ENCODE measurements at regions not wholly inside any gene's neighbourhood (a gene's known extent, or its start where the extent isn't known, plus 50 kb on each side); places are given as distances from the start of the nearest gene placed in this dataset.
"Not testable (repeated sequence)": the region's sequence is repeated elsewhere in the genome, so short reads cannot be mapped to it uniquely, and the experiment has no call there.

GRCh38 chr4:147289181-147289580 is 191.7 kb upstream of the EDNRA start:
- no peak for TF ChIP-seq CTCF (IDR thresholded peaks at IDR 0.05; ENCODE audit: poor library complexity)
- TF ChIP-seq EZH2phosphoT487 (IDR thresholded peaks at IDR 0.05; ENCODE audit: low read depth, severe bottlenecking, unreplicated experiment) = no peak
- no peak for TF ChIP-seq EZH2 (IDR thresholded peaks at IDR 0.05; ENCODE audit: borderline replicate concordance)
- Histone ChIP-seq H3K4me2 (no peak overlapping the region), H3K9me2 (replicated peaks; ENCODE audit: insufficient read depth) (no peaks in the 10 kb centered on the region), H3K36me3 (replicated peaks; ENCODE audit: insufficient read depth, low read depth) (no peaks in the 10 kb centered on the region), H3K27me3 (no peaks in the 10 kb centered on the region), H2AFZ (no peak overlapping the region), H3K27ac (no peak overlapping the region), H3K4me1 (ENCODE audit: insufficient read depth) (peaks cover 4% of the 10 kb centered on the region), H4K20me1 (ENCODE audit: insufficient read depth, poor library complexity, severe bottlenecking) (no peaks in the 10 kb centered on the region), H3K79me2 (no peaks in the 10 kb centered on the region), H3K9me3 (ENCODE audit: low read depth) (no peaks in the 10 kb centered on the region), H3K4me3 (no peak overlapping the region)
- WGBS (ENCODE audit: low lambda C conversion rate, missing lambda C conversion rate) = 98% methylated on average over 5 of the region's 5 CpGs
- DNase-seq (ENCODE audit: low spot score) = no peak

GRCh38 chr4:147292604-147293313 is 188.1 kb upstream of the EDNRA start:
- H3K79me2 ChIP-seq; H3K27me3 ChIP-seq; H3K9me2 ChIP-seq (replicated peaks; ENCODE audit: insufficient read depth); H2AFZ ChIP-seq; H3K9me3 ChIP-seq (ENCODE audit: low read depth); H3K4me2 ChIP-seq; H3K4me1 ChIP-seq (ENCODE audit: insufficient read depth); H4K20me1 ChIP-seq (ENCODE audit: insufficient read depth, poor library complexity, severe bottlenecking); H3K4me3 ChIP-seq; H3K36me3 ChIP-seq (replicated peaks; ENCODE audit: insufficient read depth, low read depth): not testable (repeated sequence)
- peak overlapping the region; percentile 23 for H3K27ac ChIP-seq
- peak; percentile 56 for DNase-seq (ENCODE audit: low spot score)
- WGBS (ENCODE audit: low lambda C conversion rate, missing lambda C conversion rate) = 75% methylated on average over 10 of the region's 10 CpGs

GRCh38 chr4:147293314-147293677 is 187.6 kb upstream of the EDNRA start:
- H3K4me2 ChIP-seq; DNase-seq (ENCODE audit: low spot score); H3K27me3 ChIP-seq; H3K27ac ChIP-seq; H3K79me2 ChIP-seq; H3K9me2 ChIP-seq (replicated peaks; ENCODE audit: insufficient read depth); H3K4me1 ChIP-seq (ENCODE audit: insufficient read depth); H3K4me3 ChIP-seq; H4K20me1 ChIP-seq (ENCODE audit: insufficient read depth, poor library complexity, severe bottlenecking); H3K9me3 ChIP-seq (ENCODE audit: low read depth); H2AFZ ChIP-seq; H3K36me3 ChIP-seq (replicated peaks; ENCODE audit: insufficient read depth, low read depth): not testable (repeated sequence)
- 83% methylated on average over 6 of the region's 6 CpGs for WGBS (ENCODE audit: low lambda C conversion rate, missing lambda C conversion rate)

GRCh38 chr4:147299205-147299604 is 181.7 kb upstream of the EDNRA start:
- DNase-seq (ENCODE audit: low spot score) = no peak
- 68% methylated on average over 1 of the region's 1 CpG for WGBS (ENCODE audit: low lambda C conversion rate, missing lambda C conversion rate)
- no peak overlapping the region for H3K4me2 ChIP-seq
- H3K9me2 ChIP-seq (replicated peaks; ENCODE audit: insufficient read depth) = no peaks in the 10 kb centered on the region
- TF ChIP-seq EZH2 (IDR thresholded peaks at IDR 0.05; ENCODE audit: borderline replicate concordance) = no peak
- no peak for TF ChIP-seq CTCF (IDR thresholded peaks at IDR 0.05; ENCODE audit: poor library complexity)
- TF ChIP-seq EZH2phosphoT487 (IDR thresholded peaks at IDR 0.05; ENCODE audit: low read depth, severe bottlenecking, unreplicated experiment) = no peak
- H3K4me1 ChIP-seq (ENCODE audit: insufficient read depth) = no peaks in the 10 kb centered on the region
- no peak overlapping the region for H2AFZ ChIP-seq
- peak overlapping the region; percentile 17 for H3K27ac ChIP-seq
- H3K9me3 ChIP-seq (ENCODE audit: low read depth) = no peaks in the 10 kb centered on the region
- no peaks in the 10 kb centered on the region for H3K79me2 ChIP-seq
- H3K36me3 ChIP-seq (replicated peaks; ENCODE audit: insufficient read depth, low read depth) = no peaks in the 10 kb centered on the region
- no peak overlapping the region for H3K4me3 ChIP-seq
- H3K27me3 ChIP-seq = no peaks in the 10 kb centered on the region
- no peaks in the 10 kb centered on the region for H4K20me1 ChIP-seq (ENCODE audit: insufficient read depth, poor library complexity, severe bottlenecking)
